H1 (cell line): ENCODE measurements at regions not wholly inside any gene's neighbourhood (a gene's known extent, or its start where the extent isn't known, plus 50 kb on each side); places are given as distances from the start of the nearest gene placed in this dataset.

Experiments used
- CBX5 ChIP-seq: fragments of 300-800, 300-1000 bp; sonication (generic); IDR thresholded peaks from 2 replicates; pipeline ENCODE4 v1.7.1; 2016; ENCODE audit warnings: antibody characterized with exemption, low read length, low read depth
- EZH2 ChIP-seq: fragments of 200-600 bp; sonication (generic); IDR thresholded peaks from 2 replicates; pipeline ENCODE4 v1.7.1; 2012; ENCODE audit warnings: low read depth, mild to moderate bottlenecking, moderate library complexity, low read length, inconsistent platforms; ENCODE audit not compliant: severe bottlenecking
- MAX ChIP-seq: IDR thresholded peaks from 2 replicates; pipeline ENCODE4 v1.6.1; 2012; ENCODE audit warnings: inconsistent platforms
- NRF1 ChIP-seq: IDR thresholded peaks from 2 replicates; pipeline ENCODE4 v1.6.1; 2011; ENCODE audit warnings: mild to moderate bottlenecking, low read depth, low read length, improper control_type of control experiment
- PHF8 ChIP-seq: fragments of 200-600 bp; sonication (generic); conservative IDR thresholded peaks from 2 replicates; pipeline ENCODE4 v1.7.1; 2012; ENCODE audit warnings: low read depth, mild to moderate bottlenecking, inconsistent platforms, low read length, moderate library complexity
- POLR2A ChIP-seq, 2 experiments: IDR thresholded peaks; 1 replicate in 1 of 2; 2 replicates in 1 of 2; pipeline ENCODE4 v1.6.1; 2011; ENCODE audit warnings: low read depth in 2 of 2, low read length in 2 of 2, mild to moderate bottlenecking in 2 of 2; ENCODE audit errors: control extremely low read depth in 1 of 2
- POLR2AphosphoS5 ChIP-seq: IDR thresholded peaks from 2 replicates; pipeline ENCODE4 v1.6.1; 2011; ENCODE audit warnings: low read depth, low read length
- YY1 ChIP-seq: IDR thresholded peaks from 2 replicates; pipeline ENCODE4 v1.6.1; 2011; ENCODE audit warnings: low read depth, mild to moderate bottlenecking, low read length
- TF ChIP-seq, protein P1 (sequence below), 3 experiments: IDR thresholded peaks; 1 replicate in 2 of 3; 2 replicates in 1 of 3; pipeline versions ENCODE4 v1.5.1 to v1.6.1; 2011; ENCODE audit warnings: low read length in 3 of 3, mild to moderate bottlenecking in 3 of 3, inconsistent platforms in 2 of 3, low read depth in 1 of 3, moderate library complexity in 1 of 3; ENCODE audit not compliant: insufficient read depth in 1 of 3; ENCODE audit errors: control extremely low read depth in 1 of 3

DNA sequence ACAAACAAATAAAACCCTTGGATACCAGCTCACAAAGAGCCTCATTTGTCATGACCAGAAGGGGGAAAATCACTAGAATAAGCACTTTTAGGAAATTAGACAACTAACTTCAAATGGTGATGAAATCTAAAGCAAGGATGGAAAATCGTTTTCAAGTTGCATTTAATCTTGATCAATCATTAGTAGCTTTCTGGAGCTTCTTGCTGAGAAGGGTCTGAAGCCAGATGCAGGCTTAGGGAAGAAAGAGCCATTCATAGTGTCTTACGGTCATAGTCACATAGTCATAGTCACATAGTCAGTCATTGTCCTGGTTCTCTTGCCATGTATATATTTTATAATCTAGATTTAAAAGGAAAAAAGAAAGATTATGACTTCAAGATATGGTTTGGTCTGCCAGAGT is 610.5 kb downstream of the ACTL7B start:
- TF ChIP-seq CBX5 (no peak), PHF8 (no peak), NRF1 (no peak), POLR2AphosphoS5 (no peak), EZH2 (no peak), YY1 (no peak), POLR2A (IDR thresholded peaks at IDR 0.05; ENCODE audit: control extremely low read depth in 1 of 2, low read depth in 2 of 2, low read length in 2 of 2) (no peak), MAX (no peak)
- TF ChIP-seq, protein P1, sequence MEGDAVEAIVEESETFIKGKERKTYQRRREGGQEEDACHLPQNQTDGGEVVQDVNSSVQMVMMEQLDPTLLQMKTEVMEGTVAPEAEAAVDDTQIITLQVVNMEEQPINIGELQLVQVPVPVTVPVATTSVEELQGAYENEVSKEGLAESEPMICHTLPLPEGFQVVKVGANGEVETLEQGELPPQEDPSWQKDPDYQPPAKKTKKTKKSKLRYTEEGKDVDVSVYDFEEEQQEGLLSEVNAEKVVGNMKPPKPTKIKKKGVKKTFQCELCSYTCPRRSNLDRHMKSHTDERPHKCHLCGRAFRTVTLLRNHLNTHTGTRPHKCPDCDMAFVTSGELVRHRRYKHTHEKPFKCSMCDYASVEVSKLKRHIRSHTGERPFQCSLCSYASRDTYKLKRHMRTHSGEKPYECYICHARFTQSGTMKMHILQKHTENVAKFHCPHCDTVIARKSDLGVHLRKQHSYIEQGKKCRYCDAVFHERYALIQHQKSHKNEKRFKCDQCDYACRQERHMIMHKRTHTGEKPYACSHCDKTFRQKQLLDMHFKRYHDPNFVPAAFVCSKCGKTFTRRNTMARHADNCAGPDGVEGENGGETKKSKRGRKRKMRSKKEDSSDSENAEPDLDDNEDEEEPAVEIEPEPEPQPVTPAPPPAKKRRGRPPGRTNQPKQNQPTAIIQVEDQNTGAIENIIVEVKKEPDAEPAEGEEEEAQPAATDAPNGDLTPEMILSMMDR (IDR thresholded peaks at IDR 0.05; ENCODE audit: control extremely low read depth in 1 of 3, insufficient read depth in 1 of 3, low read depth in 1 of 3, low read length in 3 of 3): no peak
